HG02981 (cell line): ENCODE measurements at regions not wholly inside any gene's neighbourhood (a gene's known extent, or its start where the extent isn't known, plus 50 kb on each side); places are given as distances from the start of the nearest gene placed in this dataset.
"Not testable (repeated sequence)": the region's sequence is repeated elsewhere in the genome, so short reads cannot be mapped to it uniquely, and the experiment has no call there.

Source experiments
- ATAC-seq: cut with Tn5 transposase; IDR thresholded peaks from one replicate; pipeline ENCODE4 v1.9.1; 2021; ENCODE audit warnings: mild to moderate bottlenecking, moderate library complexity; ENCODE audit not compliant: unreplicated experiment

- no peak for ATAC-seq
Observed at GRCh38 chr18:70554854-70555445, 266.1 kb downstream of the SOCS6 start.

- ATAC-seq: no peak
Observed at GRCh38 chr18:70553936-70554260, 265.1 kb downstream of the SOCS6 start.

GRCh38 chr18:70553245-70553935 is 264.5 kb downstream of the SOCS6 start:
- no peak for ATAC-seq

GRCh38 chr18:70536370-70537062 is 247.7 kb downstream of the SOCS6 start:
- no peak for ATAC-seq

- ATAC-seq: no peak
Observed at GRCh38 chr18:70535041-70535440, 246.2 kb downstream of the SOCS6 start.

GRCh38 chr18:70525322-70525721 is 236.5 kb downstream of the SOCS6 start:
- not testable (repeated sequence) for ATAC-seq

GRCh38 chr18:70523792-70524182 is 234.9 kb downstream of the SOCS6 start:
- ATAC-seq: no peak

- ATAC-seq: no peak
Observed at GRCh38 chr18:70523035-70523791, 234.4 kb downstream of the SOCS6 start.

GRCh38 chr18:70522183-70522680 is 233.4 kb downstream of the SOCS6 start:
- ATAC-seq: no peak

GRCh38 chr18:70520867-70521266 is 232.0 kb downstream of the SOCS6 start:
- no peak for ATAC-seq

- no peak for ATAC-seq
Observed at GRCh38 chr18:70513502-70514171, 224.8 kb downstream of the SOCS6 start.

GRCh38 chr18:70507970-70508369 is 219.1 kb downstream of the SOCS6 start:
- no peak for ATAC-seq

- ATAC-seq: no peak
Observed at GRCh38 chr18:70506511-70506910, 217.7 kb downstream of the SOCS6 start.

GRCh38 chr18:70503060-70503459 is 214.2 kb downstream of the SOCS6 start:
- ATAC-seq: no peak

- ATAC-seq: no peak
Observed at GRCh38 chr18:70501358-70501757, 212.5 kb downstream of the SOCS6 start.

- no peak for ATAC-seq
Observed at GRCh38 chr18:70500748-70501147, 211.9 kb downstream of the SOCS6 start.

- no peak for ATAC-seq
Observed at GRCh38 chr18:70499218-70499691, 210.4 kb downstream of the SOCS6 start.

- ATAC-seq: no peak
Observed at GRCh38 chr18:70496353-70497294, 207.8 kb downstream of the SOCS6 start.

- no peak for ATAC-seq
Observed at GRCh38 chr18:70494524-70494923, 205.7 kb downstream of the SOCS6 start.

- ATAC-seq: no peak
Observed at GRCh38 chr18:70493461-70493860, 204.6 kb downstream of the SOCS6 start.
